H9 (cell line): ENCODE measurements at regions not wholly inside any gene's neighbourhood (a gene's known extent, or its start where the extent isn't known, plus 50 kb on each side); places are given as distances from the start of the nearest gene placed in this dataset.

Experiments
- DNase-seq: peaks from one replicate; pipeline ENCODE4 v3.0.0-alpha.2; 2017
- H2AFZ ChIP-seq: one replicate; pipeline ENCODE4 v1.6.1; 2013; ENCODE audit warnings: mild to moderate bottlenecking, low read length, control low read depth, moderate library complexity
- H2AK5ac ChIP-seq: 2 replicates; pipeline ENCODE4 v1.6.1; 2013; ENCODE audit warnings: low read length, control low read depth, mixed read lengths; ENCODE audit not compliant: insufficient read length
- H2BK120ac ChIP-seq: one replicate; pipeline ENCODE4 v1.6.1; 2013; ENCODE audit warnings: low read depth, mild to moderate bottlenecking, low read length, control low read depth, inconsistent platforms; ENCODE audit not compliant: poor library complexity, severe bottlenecking
- H2BK12ac ChIP-seq: 2 replicates; pipeline ENCODE4 v1.6.1; 2013; ENCODE audit warnings: low read length, control low read depth, mixed read lengths, low read depth; ENCODE audit not compliant: insufficient read length
- H2BK15ac ChIP-seq: 2 replicates; pipeline ENCODE4 v1.6.1; 2013; ENCODE audit warnings: low read depth, low read length, control low read depth
- H2BK20ac ChIP-seq: one replicate; pipeline ENCODE4 v1.6.1; 2013; ENCODE audit warnings: low read depth, mild to moderate bottlenecking, low read length, control low read depth, inconsistent platforms; ENCODE audit not compliant: poor library complexity, severe bottlenecking
- H2BK5ac ChIP-seq: 2 replicates; pipeline ENCODE4 v1.6.1; 2013; ENCODE audit warnings: low read length, control low read depth, mixed read lengths; ENCODE audit not compliant: insufficient read length
- H3K14ac ChIP-seq: 2 replicates; pipeline ENCODE4 v1.6.1; 2013; ENCODE audit warnings: low read length, control low read depth; ENCODE audit not compliant: insufficient read depth
- H3K18ac ChIP-seq: 2 replicates; pipeline ENCODE4 v1.6.1; 2013; ENCODE audit warnings: low read depth, mild to moderate bottlenecking, mixed read lengths, low read length, control low read depth; ENCODE audit not compliant: insufficient read length
- H3K23ac ChIP-seq: 2 replicates; pipeline ENCODE4 v1.6.1; 2013; ENCODE audit warnings: low read length, control low read depth, mixed read lengths, low read depth; ENCODE audit not compliant: insufficient read length
- H3K23me2 ChIP-seq: 2 replicates; pipeline ENCODE4 v1.6.1; 2013; ENCODE audit warnings: low read depth, mild to moderate bottlenecking, mixed read lengths, low read length, control low read depth; ENCODE audit not compliant: insufficient read length, poor library complexity, severe bottlenecking
- H3K27ac ChIP-seq: 2 replicates; pipeline ENCODE4 v1.5.1; 2013; ENCODE audit warnings: low read length, control low read depth, mixed read lengths, low read depth; ENCODE audit not compliant: insufficient read length
- H3K27me3 ChIP-seq: 2 replicates; pipeline ENCODE4 v1.6.1; 2013; ENCODE audit warnings: low read length, control low read depth, inconsistent platforms; ENCODE audit not compliant: insufficient read depth
- H3K4ac ChIP-seq: 2 replicates; pipeline ENCODE4 v1.6.1; 2013; ENCODE audit warnings: low read depth, mild to moderate bottlenecking, control low read depth, inconsistent platforms, low read length, moderate library complexity
- H3K4me1 ChIP-seq: 2 replicates; pipeline ENCODE4 v1.6.1; 2013; ENCODE audit warnings: low read length, control low read depth, inconsistent platforms; ENCODE audit not compliant: insufficient read depth
- H3K4me2 ChIP-seq: 2 replicates; pipeline ENCODE4 v1.6.1; 2013; ENCODE audit warnings: low read length, control low read depth, mixed read lengths; ENCODE audit not compliant: insufficient read length, insufficient read depth
- H3K56ac ChIP-seq: 2 replicates; pipeline ENCODE4 v1.6.1; 2013; ENCODE audit warnings: low read depth, mild to moderate bottlenecking, mixed read lengths, low read length, control low read depth; ENCODE audit not compliant: insufficient read length
- H3K79me1 ChIP-seq: 2 replicates; pipeline ENCODE4 v1.6.1; 2013; ENCODE audit warnings: low read depth, mild to moderate bottlenecking, moderate library complexity, low read length, control low read depth, inconsistent platforms; ENCODE audit not compliant: insufficient read depth, poor library complexity, severe bottlenecking
- H3K79me2 ChIP-seq: 2 replicates; pipeline ENCODE4 v1.6.1; 2013; ENCODE audit warnings: low read length, control low read depth, inconsistent platforms; ENCODE audit not compliant: insufficient read depth
- H3K9ac ChIP-seq: 2 replicates; pipeline ENCODE4 v1.6.1; 2013; ENCODE audit warnings: low read length, control low read depth, mixed read lengths; ENCODE audit not compliant: insufficient read length; ENCODE audit errors: extremely low read depth
- H3K9me3 ChIP-seq: one replicate; pipeline ENCODE4 v1.6.1; 2013; ENCODE audit warnings: low read depth, low read length, inconsistent platforms; ENCODE audit not compliant: control insufficient read depth
- H3T11ph ChIP-seq: one replicate; pipeline ENCODE4 v1.6.1; 2013; ENCODE audit warnings: mild to moderate bottlenecking, low read length, control low read depth, inconsistent platforms
- H4K20me1 ChIP-seq: one replicate; pipeline ENCODE4 v1.6.1; 2013; ENCODE audit not compliant: control insufficient read depth, insufficient read length, insufficient read depth
- H4K5ac ChIP-seq: 2 replicates; pipeline ENCODE4 v1.6.1; 2013; ENCODE audit warnings: low read depth, mild to moderate bottlenecking, mixed read lengths, low read length, control low read depth; ENCODE audit not compliant: insufficient read length
- H4K8ac ChIP-seq: replicated peaks from 2 replicates; pipeline ENCODE4 v1.6.1; 2013; ENCODE audit warnings: low read length, control low read depth, mixed read lengths, low read depth; ENCODE audit not compliant: insufficient read length
- H4K91ac ChIP-seq: 2 replicates; pipeline ENCODE4 v1.6.1; 2013; ENCODE audit warnings: low read depth, mild to moderate bottlenecking, moderate library complexity, mixed read lengths, low read length, control low read depth; ENCODE audit not compliant: insufficient read length
- H3K27ac Mint-ChIP-seq, 3 experiments: 2 replicates in 2 of 3; 3 replicates in 1 of 3; pipeline ENCODE4 v1.8.0; 2020 to 2021; ENCODE audit warnings: mixed read lengths in 3 of 3, mild to moderate bottlenecking in 1 of 3, moderate library complexity in 1 of 3
- H3K27me3 Mint-ChIP-seq: 2 replicates; pipeline ENCODE4 v1.8.0; 2021; ENCODE audit warnings: low read depth, mild to moderate bottlenecking, moderate library complexity, mixed read lengths
- H3K36me3 Mint-ChIP-seq, 3 experiments: 2 replicates in 2 of 3; 3 replicates in 1 of 3; pipeline ENCODE4 v1.8.0; 2020 to 2021; ENCODE audit warnings: low read depth in 3 of 3, mixed read lengths in 3 of 3; ENCODE audit not compliant: insufficient read depth in 1 of 3
- H3K4me1 Mint-ChIP-seq, 2 experiments: 2 replicates each; pipeline ENCODE4 v1.8.0; 2020; ENCODE audit warnings: mixed read lengths in 2 of 2
- H3K4me3 Mint-ChIP-seq, 2 experiments: 2 replicates in 1 of 2; 3 replicates in 1 of 2; pipeline ENCODE4 v1.8.0; 2020 to 2021; ENCODE audit warnings: mild to moderate bottlenecking in 2 of 2, mixed read lengths in 2 of 2, moderate library complexity in 1 of 2
- H3K9me3 Mint-ChIP-seq, 2 experiments: 2 replicates in 1 of 2; 3 replicates in 1 of 2; pipeline ENCODE4 v1.8.0; 2020; ENCODE audit warnings: mild to moderate bottlenecking in 2 of 2, mixed read lengths in 2 of 2, moderate library complexity in 1 of 2
- WGBS: extraction: QIAGEN DNeasy Blood & Tissue Kit; methylation state at CpG from one replicate; pipeline ENCODE4 v1.1.7; 2013; ENCODE audit warnings: missing lambda C conversion rate, low lambda C conversion rate, mixed read lengths; ENCODE audit not compliant: insufficient read length; ENCODE audit errors: extremely low coverage; 5-methylcytosine and 5-hydroxymethylcytosine counted together
- TF ChIP-seq, protein P1 (sequence below): fragments of 200-600 bp; sonication (generic); conservative IDR thresholded peaks from 3 replicates; pipeline ENCODE4 v1.8.0; 2021; ENCODE audit warnings: antibody characterized with exemption, mild to moderate bottlenecking

DNA sequence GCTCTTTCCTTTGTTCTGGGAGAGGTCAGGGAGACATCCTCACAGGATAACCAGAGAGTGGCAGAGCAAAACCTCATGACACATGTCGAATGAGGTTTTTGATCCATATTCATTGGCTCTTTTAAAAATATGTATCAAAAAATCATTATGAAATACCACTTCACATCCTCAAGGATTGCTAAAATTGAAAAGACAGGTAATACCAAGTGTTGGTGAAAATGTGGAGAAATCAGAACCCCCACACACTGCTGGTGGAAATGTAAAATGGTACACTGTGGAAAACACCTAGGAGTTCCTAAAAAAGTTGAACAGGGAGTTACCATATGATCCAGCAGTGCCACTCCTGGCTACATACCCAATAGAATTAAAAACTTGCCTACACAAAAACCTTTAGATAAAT is 107.8 kb upstream of the ARID2 start:
- Histone ChIP-seq H2AFZ (no peak overlapping the region), H3K14ac (no peak overlapping the region), H3K4me1 (no peaks in the 10 kb centered on the region), H3K79me1 (no peaks in the 10 kb centered on the region), H2BK5ac (no peak overlapping the region), H3K4me2 (no peak overlapping the region), H4K5ac (no peak overlapping the region), H3K9ac (no peak overlapping the region), H4K91ac (no peak overlapping the region), H3K18ac (no peak overlapping the region), H3T11ph (no peak overlapping the region), H2BK12ac (no peak overlapping the region), H3K79me2 (no peaks in the 10 kb centered on the region), H2BK20ac (no peak overlapping the region), H2AK5ac (no peak overlapping the region), H3K27me3 (no peaks in the 10 kb centered on the region), H3K23me2 (no peaks in the 10 kb centered on the region), H3K23ac (no peak overlapping the region), H3K4ac (no peak overlapping the region), H4K8ac (no peak overlapping the region), H2BK15ac (no peak overlapping the region), H2BK120ac (no peak overlapping the region), H3K9me3 (no peaks in the 10 kb centered on the region), H4K20me1 (no peaks in the 10 kb centered on the region), H3K27ac (no peak overlapping the region), H3K56ac (no peak overlapping the region)
- H3K4me1 Mint-ChIP-seq, result peaks cover 2 to 7% of the 10 kb centered on the region in 2 experiments; a peak in 2 of 4 replicates
- no peak for DNase-seq
- H3K9me3 Mint-ChIP-seq, result no peaks in the 10 kb centered on the region
- no peaks in the 10 kb centered on the region for H3K36me3 Mint-ChIP-seq
- H3K27me3 Mint-ChIP-seq, result no peaks in the 10 kb centered on the region
- H3K27ac Mint-ChIP-seq, result no peak overlapping the region
- TF ChIP-seq, protein P1, sequence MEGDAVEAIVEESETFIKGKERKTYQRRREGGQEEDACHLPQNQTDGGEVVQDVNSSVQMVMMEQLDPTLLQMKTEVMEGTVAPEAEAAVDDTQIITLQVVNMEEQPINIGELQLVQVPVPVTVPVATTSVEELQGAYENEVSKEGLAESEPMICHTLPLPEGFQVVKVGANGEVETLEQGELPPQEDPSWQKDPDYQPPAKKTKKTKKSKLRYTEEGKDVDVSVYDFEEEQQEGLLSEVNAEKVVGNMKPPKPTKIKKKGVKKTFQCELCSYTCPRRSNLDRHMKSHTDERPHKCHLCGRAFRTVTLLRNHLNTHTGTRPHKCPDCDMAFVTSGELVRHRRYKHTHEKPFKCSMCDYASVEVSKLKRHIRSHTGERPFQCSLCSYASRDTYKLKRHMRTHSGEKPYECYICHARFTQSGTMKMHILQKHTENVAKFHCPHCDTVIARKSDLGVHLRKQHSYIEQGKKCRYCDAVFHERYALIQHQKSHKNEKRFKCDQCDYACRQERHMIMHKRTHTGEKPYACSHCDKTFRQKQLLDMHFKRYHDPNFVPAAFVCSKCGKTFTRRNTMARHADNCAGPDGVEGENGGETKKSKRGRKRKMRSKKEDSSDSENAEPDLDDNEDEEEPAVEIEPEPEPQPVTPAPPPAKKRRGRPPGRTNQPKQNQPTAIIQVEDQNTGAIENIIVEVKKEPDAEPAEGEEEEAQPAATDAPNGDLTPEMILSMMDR, result no peak
- WGBS, result no CpG with 5 or more reads among the region's 1 CpG
- H3K4me3 Mint-ChIP-seq, result no peak overlapping the region
